H7 (cell line): ENCODE measurements at regions not wholly inside any gene's neighbourhood (a gene's known extent, or its start where the extent isn't known, plus 50 kb on each side); places are given as distances from the start of the nearest gene placed in this dataset.

Experiments used
- DNase-seq: peaks from one replicate; pipeline ENCODE4 v3.0.0; 2012
- H3K27me3 ChIP-seq: 2 replicates; pipeline ENCODE4 v1.6.0; 2011; ENCODE audit warnings: mild to moderate bottlenecking, low read length; ENCODE audit not compliant: control insufficient read depth, insufficient read depth
- H3K36me3 ChIP-seq: replicated peaks from 2 replicates; pipeline ENCODE4 v1.5.1; 2011; ENCODE audit warnings: low read length; ENCODE audit not compliant: control insufficient read depth, insufficient read depth
- H3K4me3 ChIP-seq: 2 replicates; pipeline ENCODE4 v1.5.1; 2011; ENCODE audit warnings: low read depth, mild to moderate bottlenecking, control low read depth, low read length, moderate library complexity; ENCODE audit not compliant: insufficient read depth

- DNase-seq: no peak
- H3K27me3 ChIP-seq: no peaks in the 10 kb centered on the region; the same call in 1 of the 2 replicates
- no peaks in the 10 kb centered on the region for H3K36me3 ChIP-seq
- no peak overlapping the region for H3K4me3 ChIP-seq
Measured at GRCh38 chr12:98402091-98402490, 113.3 kb upstream of the TMPO start.

GRCh38 chr12:98402671-98403070 lies 112.7 kb upstream of the TMPO start:
- no peak overlapping the region for H3K4me3 ChIP-seq
- DNase-seq: no peak
- no peaks in the 10 kb centered on the region; the same call in 1 of the 2 replicates for H3K27me3 ChIP-seq
- H3K36me3 ChIP-seq: no peaks in the 10 kb centered on the region

- Histone ChIP-seq H3K4me3 (no peak overlapping the region), H3K27me3 (no peaks in the 10 kb centered on the region; the same call in 1 of the 2 replicates), H3K36me3 (no peaks in the 10 kb centered on the region)
- no peak for DNase-seq
Measured at GRCh38 chr12:98403385-98403784, 112.0 kb upstream of the TMPO start.

- no peaks in the 10 kb centered on the region; the same call in 1 of the 2 replicates for H3K27me3 ChIP-seq
- H3K36me3 ChIP-seq: no peaks in the 10 kb centered on the region
- no peak overlapping the region for H3K4me3 ChIP-seq
- no peak for DNase-seq
Measured at GRCh38 chr12:98403936-98404335, 111.5 kb upstream of the TMPO start.

GRCh38 chr12:98405805-98406366 lies 109.5 kb upstream of the TMPO start:
- DNase-seq: no peak
- Histone ChIP-seq H3K4me3 (no peak overlapping the region), H3K36me3 (no peaks in the 10 kb centered on the region), H3K27me3 (no peaks in the 10 kb centered on the region)

- DNase-seq: no peak
- H3K36me3 ChIP-seq: no peaks in the 10 kb centered on the region
- no peaks in the 10 kb centered on the region for H3K27me3 ChIP-seq
- no peak overlapping the region for H3K4me3 ChIP-seq
Measured at GRCh38 chr12:98406378-98406777, 109.0 kb upstream of the TMPO start.

- H3K36me3 ChIP-seq: no peaks in the 10 kb centered on the region
- H3K27me3 ChIP-seq: no peaks in the 10 kb centered on the region
- no peak for DNase-seq
- H3K4me3 ChIP-seq: no peak overlapping the region
Measured at GRCh38 chr12:98408681-98409080, 106.7 kb upstream of the TMPO start.

- no peak overlapping the region for H3K4me3 ChIP-seq
- no peak for DNase-seq
- no peaks in the 10 kb centered on the region for H3K27me3 ChIP-seq
- H3K36me3 ChIP-seq: no peaks in the 10 kb centered on the region
Measured at GRCh38 chr12:98409548-98409947, 105.8 kb upstream of the TMPO start.

GRCh38 chr12:98410356-98410755 lies 105.0 kb upstream of the TMPO start:
- H3K36me3 ChIP-seq: no peaks in the 10 kb centered on the region
- no peak for DNase-seq
- no peaks in the 10 kb centered on the region for H3K27me3 ChIP-seq
- H3K4me3 ChIP-seq: no peak overlapping the region

- DNase-seq: peak; percentile 44
- no peaks in the 10 kb centered on the region for H3K36me3 ChIP-seq
- no peaks in the 10 kb centered on the region for H3K27me3 ChIP-seq
- no peak overlapping the region for H3K4me3 ChIP-seq
Measured at GRCh38 chr12:98416845-98417244, 98.5 kb upstream of the TMPO start.

- Histone ChIP-seq H3K4me3 (no peak overlapping the region), H3K36me3 (no peaks in the 10 kb centered on the region), H3K27me3 (no peaks in the 10 kb centered on the region)
- no peak for DNase-seq
Measured at GRCh38 chr12:98417266-98417665, 98.1 kb upstream of the TMPO start.

GRCh38 chr12:98418357-98419075 lies 96.9 kb upstream of the TMPO start:
- H3K4me3 ChIP-seq: no peak overlapping the region
- H3K36me3 ChIP-seq: no peaks in the 10 kb centered on the region
- peak; percentile 65 for DNase-seq
- no peaks in the 10 kb centered on the region for H3K27me3 ChIP-seq

GRCh38 chr12:98419081-98419794 lies 96.2 kb upstream of the TMPO start:
- no peak for DNase-seq
- H3K36me3 ChIP-seq: no peaks in the 10 kb centered on the region
- no peak overlapping the region for H3K4me3 ChIP-seq
- no peaks in the 10 kb centered on the region for H3K27me3 ChIP-seq

- Histone ChIP-seq H3K36me3 (no peaks in the 10 kb centered on the region), H3K4me3 (no peak overlapping the region), H3K27me3 (no peaks in the 10 kb centered on the region)
- no peak for DNase-seq
Measured at GRCh38 chr12:98419795-98420404, 95.5 kb upstream of the TMPO start.

GRCh38 chr12:98420461-98420860 lies 94.9 kb upstream of the TMPO start:
- Histone ChIP-seq H3K27me3 (no peaks in the 10 kb centered on the region), H3K36me3 (no peaks in the 10 kb centered on the region), H3K4me3 (no peak overlapping the region)
- DNase-seq: no peak
